PC-3 (cell line): ENCODE measurements at regions not wholly inside any gene's neighbourhood (a gene's known extent, or its start where the extent isn't known, plus 50 kb on each side); places are given as distances from the start of the nearest gene placed in this dataset.
A peak's percentile ranks its signal among the peaks of the same experiment; 100 is the strongest.

Experiments used
- ATAC-seq: fragments of 200-7000 bp; cut with Tn5 transposase; 2 replicates; pipeline ENCODE4 v1.9.1; 2020; ENCODE audit warnings: mild to moderate bottlenecking, moderate library complexity
- BruUV-seq: library from RNA; stranded (reverse); fragments of 400-500 nt; replicated peaks from 2 replicates; lab custom pipeline; 2021; lab: Mats Ljungman, UMichigan
- CTCF ChIA-PET: fragments of 300-600 bp; sonication (Branson Sonifier 250); formaldehyde crosslinking; loops from one replicate; lab custom pipeline; 2022; ENCODE audit warnings: antibody characterized with exemption; lab: Charles Lee
- POLR2A ChIA-PET: fragments of 300-600 bp; sonication (Branson Sonifier 250); formaldehyde crosslinking; loops from one replicate; lab custom pipeline; 2022; ENCODE audit warnings: antibody characterized with exemption; ENCODE audit not compliant: unreplicated experiment; lab: Charles Lee
- DNase-seq: peaks from one replicate; pipeline ENCODE4 v3.0.0-alpha.2; 2015
- H2AFZ ChIP-seq: fragments of 300-600 bp; sonication (generic); 2 replicates; pipeline ENCODE4 v1.6.0; 2016; ENCODE audit warnings: antibody characterized with exemption, low read length
- H3F3A ChIP-seq: fragments of 300-600 bp; sonication (generic); one replicate; pipeline ENCODE4 v1.6.0; 2017; ENCODE audit warnings: antibody characterized with exemption, low read length, control low read depth, mild to moderate bottlenecking; ENCODE audit not compliant: unreplicated experiment
- H3K27ac ChIP-seq: fragments of 300-600 bp; sonication (generic); 2 replicates; pipeline ENCODE4 v1.5.1; 2016; ENCODE audit warnings: mild to moderate bottlenecking, low read length
- H3K27me3 ChIP-seq: fragments of 300-600 bp; sonication (generic); 2 replicates; pipeline ENCODE4 v1.6.1; 2016; ENCODE audit warnings: low read length, mixed read lengths
- H3K36me3 ChIP-seq: fragments of 300-600 bp; sonication (generic); 2 replicates; pipeline ENCODE4 v1.6.1; 2016; ENCODE audit warnings: low read depth, mixed run types, low read length, mixed read lengths
- H3K4me1 ChIP-seq: fragments of 300-600 bp; sonication (generic); 2 replicates; pipeline ENCODE4 v1.5.1; 2016; ENCODE audit warnings: low read length; ENCODE audit not compliant: insufficient read depth
- H3K4me2 ChIP-seq: fragments of 300-600 bp; sonication (generic); 2 replicates; pipeline ENCODE4 v1.6.0; 2016; ENCODE audit warnings: low read length
- H3K4me3 ChIP-seq: fragments of 300-600 bp; sonication (generic); 2 replicates; pipeline ENCODE4 v1.5.1; 2016; ENCODE audit warnings: mild to moderate bottlenecking, low read length, mixed read lengths
- H3K79me2 ChIP-seq: fragments of 300-600 bp; sonication (generic); 2 replicates; pipeline ENCODE4 v1.6.1; 2017; ENCODE audit warnings: low read length, mixed read lengths
- H3K9ac ChIP-seq: fragments of 300-600 bp; sonication (generic); 2 replicates; pipeline ENCODE4 v1.6.0; 2016; ENCODE audit warnings: mild to moderate bottlenecking, low read length
- H3K9me2 ChIP-seq: fragments of 300-600 bp; sonication (generic); replicated peaks from 2 replicates; pipeline ENCODE4 v1.6.1; 2016; ENCODE audit warnings: mixed run types, low read length, mixed read lengths
- H3K9me3 ChIP-seq: fragments of 300-600 bp; sonication (generic); 2 replicates; pipeline ENCODE4 v1.6.1; 2016; ENCODE audit warnings: low read length, mixed read lengths
- H4K20me1 ChIP-seq: fragments of 300-600 bp; sonication (generic); 2 replicates; pipeline ENCODE4 v1.6.1; 2016; ENCODE audit warnings: low read length, mixed read lengths
- CTCF ChIP-seq: fragments of 300-600 bp; sonication (generic); conservative IDR thresholded peaks from 2 replicates; pipeline ENCODE4 v1.5.1; 2017; ENCODE audit warnings: antibody characterized with exemption, low read depth, mild to moderate bottlenecking, low read length
- EZH2 ChIP-seq: fragments of 300-600 bp; sonication (generic); IDR thresholded peaks from one replicate; pipeline ENCODE4 v1.6.1; 2017; ENCODE audit warnings: antibody characterized with exemption, mild to moderate bottlenecking, low read length; ENCODE audit not compliant: unreplicated experiment
- EZH2phosphoT487 ChIP-seq: fragments of 300-600 bp; sonication (generic); IDR thresholded peaks from 2 replicates; pipeline ENCODE4 v1.6.1; 2018; ENCODE audit warnings: mild to moderate bottlenecking, antibody characterized with exemption, low read length, borderline replicate concordance
- intact Hi-C: fragments of 100-400 bp; cut with micrococcal nuclease; formaldehyde crosslinking; loops from 2 replicates; pipeline ENCODE4 v1.9.0; 2023

GRCh38 chr4:19030536-19030935 is 1009.0 kb upstream of the LCORL start:
- POLR2A ChIA-PET, result no interaction called here
- no peak overlapping the region for H3K4me2 ChIP-seq
- no peaks in the 10 kb centered on the region for H3K4me1 ChIP-seq
- DNase-seq (no peak), ATAC-seq (no peak)
- no peak overlapping the region for H3K27ac ChIP-seq
- H3F3A ChIP-seq, result no peaks in the 10 kb centered on the region
- H3K27me3 ChIP-seq, result no peaks in the 10 kb centered on the region
- H3K9ac ChIP-seq, result no peak overlapping the region
- intact Hi-C loops, result no loop called here
- no peak overlapping the region for H2AFZ ChIP-seq
- CTCF ChIA-PET, result no interaction called here
- TF ChIP-seq CTCF (no peak), EZH2phosphoT487 (no peak), EZH2 (no peak)
- no peaks in the 10 kb centered on the region for H3K36me3 ChIP-seq
- H3K4me3 ChIP-seq, result no peak overlapping the region
- H3K9me2 ChIP-seq, result no peaks in the 10 kb centered on the region
- no TSS peak for BruUV-seq
- no peaks in the 10 kb centered on the region for H3K9me3 ChIP-seq
- no peaks in the 10 kb centered on the region for H4K20me1 ChIP-seq
- H3K79me2 ChIP-seq, result no peaks in the 10 kb centered on the region

GRCh38 chr4:19030048-19030447 is 1008.5 kb upstream of the LCORL start:
- Histone ChIP-seq H3K79me2 (no peaks in the 10 kb centered on the region), H3K36me3 (no peaks in the 10 kb centered on the region), H3F3A (no peaks in the 10 kb centered on the region), H3K4me3 (no peak overlapping the region), H3K27me3 (no peaks in the 10 kb centered on the region), H3K9me2 (no peaks in the 10 kb centered on the region), H4K20me1 (no peaks in the 10 kb centered on the region), H3K9ac (no peak overlapping the region), H3K4me2 (no peak overlapping the region), H2AFZ (no peak overlapping the region), H3K4me1 (no peaks in the 10 kb centered on the region), H3K9me3 (no peaks in the 10 kb centered on the region), H3K27ac (no peak overlapping the region)
- TF ChIP-seq EZH2, result no peak
- TF ChIP-seq EZH2phosphoT487, result no peak
- no peak for TF ChIP-seq CTCF
- intact Hi-C loops, result no loop called here
- DNase-seq (no peak), ATAC-seq (no peak)
- no TSS peak for BruUV-seq
- CTCF ChIA-PET, result no interaction called here
- POLR2A ChIA-PET, result no interaction called here

- H2AFZ ChIP-seq, result no peak overlapping the region
- no peak overlapping the region for H3K9ac ChIP-seq
- H3K27me3 ChIP-seq, result no peaks in the 10 kb centered on the region
- BruUV-seq, result no TSS peak
- TF ChIP-seq CTCF, result peak; percentile 27; the same call in 1 of the 2 replicates
- no peak for TF ChIP-seq EZH2phosphoT487
- no peak overlapping the region for H3K27ac ChIP-seq
- no peaks in the 10 kb centered on the region for H3K4me1 ChIP-seq
- ChIA-PET POLR2A (no interaction called here), CTCF (no interaction called here)
- H3K9me2 ChIP-seq, result no peaks in the 10 kb centered on the region
- H3K9me3 ChIP-seq, result no peaks in the 10 kb centered on the region
- no peaks in the 10 kb centered on the region for H3F3A ChIP-seq
- H3K4me3 ChIP-seq, result no peak overlapping the region
- H3K36me3 ChIP-seq, result no peaks in the 10 kb centered on the region
- intact Hi-C loops, result no loop called here
- no peaks in the 10 kb centered on the region for H3K79me2 ChIP-seq
- DNase-seq (no peak), ATAC-seq (no peak)
- no peaks in the 10 kb centered on the region for H4K20me1 ChIP-seq
- H3K4me2 ChIP-seq, result no peak overlapping the region
Observed at GRCh38 chr4:19026281-19026680, 1004.7 kb upstream of the LCORL start.
